Esophagus squamous epithelium (tissue), 4 donors: ENCODE measurements at regions not wholly inside any gene's neighbourhood (a gene's known extent, or its start where the extent isn't known, plus 50 kb on each side); places are given as distances from the start of the nearest gene placed in this dataset.

Experiments
- CTCF ChIP-seq, 6 experiments: fragments of 450-650 bp in 4 of 6; fragments of 200-600 bp in 2 of 6; sonication (generic) in 2 of 6; IDR thresholded peaks; one replicate each; pipeline ENCODE4 v1.5.1; 2016 to 2019; ENCODE audit warnings: antibody characterized with exemption in 6 of 6, mild to moderate bottlenecking in 4 of 6, moderate library complexity in 4 of 6
- POLR2A ChIP-seq, 4 donors: fragments of 450-650 bp; IDR thresholded peaks; one replicate each; pipeline ENCODE4 v1.6.1; 2017; ENCODE audit warnings: antibody characterized with exemption in 4 of 4, mild to moderate bottlenecking in 4 of 4, moderate library complexity in 3 of 4

GRCh38 chr6:79832723-79833122, 114.6 kb downstream of the ELOVL4 start:
- no peak for TF ChIP-seq CTCF (IDR thresholded peaks at IDR 0.05)
- no peak for TF ChIP-seq POLR2A (IDR thresholded peaks at IDR 0.05)
